ENCODE measurements at regions not wholly inside any gene's neighbourhood (a gene's known extent, or its start where the extent isn't known, plus 50 kb on each side); places are given as distances from the start of the nearest gene placed in this dataset.

DNA sequence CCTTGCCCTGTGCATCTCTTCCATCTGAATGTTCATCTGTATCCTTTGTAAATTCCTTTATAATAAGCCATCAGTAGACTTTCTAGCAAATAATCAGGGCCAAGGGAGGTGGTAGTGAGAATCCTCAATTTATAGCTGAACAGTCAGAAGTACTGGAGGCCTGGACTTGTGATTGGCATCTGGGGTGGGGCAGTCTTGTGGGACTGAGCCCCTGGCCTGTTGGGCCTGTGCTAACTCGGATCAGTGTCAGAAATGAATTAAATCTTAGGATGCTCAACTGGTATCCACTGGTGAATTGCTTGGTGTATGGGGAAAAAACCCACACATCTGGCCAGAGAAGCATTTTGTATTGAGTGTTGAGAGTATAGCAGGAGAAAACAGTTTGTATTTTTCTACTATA lies 481.8 kb downstream of the GLRX3 start:
- TF ChIP-seq CTCF (conservative IDR thresholded peaks at IDR 0.05; ENCODE audit: low read depth in 2 of 2) (no peak), POLR2AphosphoS5 (IDR thresholded peaks at IDR 0.05; ENCODE audit: low read depth) (no peak), REST (IDR thresholded peaks at IDR 0.05; ENCODE audit: unreplicated experiment) (no peak), JUNB (IDR thresholded peaks at IDR 0.05; ENCODE audit: unreplicated experiment) (no peak), EZH2 (IDR thresholded peaks at IDR 0.05; ENCODE audit: low read depth, unreplicated experiment) (no peak), CREB1 (CRISPR knock-in tag; IDR thresholded peaks at IDR 0.05; ENCODE audit: low read depth) (no peak), ETS1 (IDR thresholded peaks at IDR 0.05) (no peak), EZH2phosphoT487 (IDR thresholded peaks at IDR 0.05; ENCODE audit: unreplicated experiment) (no peak), STAT1 (IDR thresholded peaks at IDR 0.05; ENCODE audit: unreplicated experiment) (no peak), ZNF331 (CRISPR knock-in tag; IDR thresholded peaks at IDR 0.05; ENCODE audit: low read depth) (no peak)
- TF ChIP-seq, protein P1, sequence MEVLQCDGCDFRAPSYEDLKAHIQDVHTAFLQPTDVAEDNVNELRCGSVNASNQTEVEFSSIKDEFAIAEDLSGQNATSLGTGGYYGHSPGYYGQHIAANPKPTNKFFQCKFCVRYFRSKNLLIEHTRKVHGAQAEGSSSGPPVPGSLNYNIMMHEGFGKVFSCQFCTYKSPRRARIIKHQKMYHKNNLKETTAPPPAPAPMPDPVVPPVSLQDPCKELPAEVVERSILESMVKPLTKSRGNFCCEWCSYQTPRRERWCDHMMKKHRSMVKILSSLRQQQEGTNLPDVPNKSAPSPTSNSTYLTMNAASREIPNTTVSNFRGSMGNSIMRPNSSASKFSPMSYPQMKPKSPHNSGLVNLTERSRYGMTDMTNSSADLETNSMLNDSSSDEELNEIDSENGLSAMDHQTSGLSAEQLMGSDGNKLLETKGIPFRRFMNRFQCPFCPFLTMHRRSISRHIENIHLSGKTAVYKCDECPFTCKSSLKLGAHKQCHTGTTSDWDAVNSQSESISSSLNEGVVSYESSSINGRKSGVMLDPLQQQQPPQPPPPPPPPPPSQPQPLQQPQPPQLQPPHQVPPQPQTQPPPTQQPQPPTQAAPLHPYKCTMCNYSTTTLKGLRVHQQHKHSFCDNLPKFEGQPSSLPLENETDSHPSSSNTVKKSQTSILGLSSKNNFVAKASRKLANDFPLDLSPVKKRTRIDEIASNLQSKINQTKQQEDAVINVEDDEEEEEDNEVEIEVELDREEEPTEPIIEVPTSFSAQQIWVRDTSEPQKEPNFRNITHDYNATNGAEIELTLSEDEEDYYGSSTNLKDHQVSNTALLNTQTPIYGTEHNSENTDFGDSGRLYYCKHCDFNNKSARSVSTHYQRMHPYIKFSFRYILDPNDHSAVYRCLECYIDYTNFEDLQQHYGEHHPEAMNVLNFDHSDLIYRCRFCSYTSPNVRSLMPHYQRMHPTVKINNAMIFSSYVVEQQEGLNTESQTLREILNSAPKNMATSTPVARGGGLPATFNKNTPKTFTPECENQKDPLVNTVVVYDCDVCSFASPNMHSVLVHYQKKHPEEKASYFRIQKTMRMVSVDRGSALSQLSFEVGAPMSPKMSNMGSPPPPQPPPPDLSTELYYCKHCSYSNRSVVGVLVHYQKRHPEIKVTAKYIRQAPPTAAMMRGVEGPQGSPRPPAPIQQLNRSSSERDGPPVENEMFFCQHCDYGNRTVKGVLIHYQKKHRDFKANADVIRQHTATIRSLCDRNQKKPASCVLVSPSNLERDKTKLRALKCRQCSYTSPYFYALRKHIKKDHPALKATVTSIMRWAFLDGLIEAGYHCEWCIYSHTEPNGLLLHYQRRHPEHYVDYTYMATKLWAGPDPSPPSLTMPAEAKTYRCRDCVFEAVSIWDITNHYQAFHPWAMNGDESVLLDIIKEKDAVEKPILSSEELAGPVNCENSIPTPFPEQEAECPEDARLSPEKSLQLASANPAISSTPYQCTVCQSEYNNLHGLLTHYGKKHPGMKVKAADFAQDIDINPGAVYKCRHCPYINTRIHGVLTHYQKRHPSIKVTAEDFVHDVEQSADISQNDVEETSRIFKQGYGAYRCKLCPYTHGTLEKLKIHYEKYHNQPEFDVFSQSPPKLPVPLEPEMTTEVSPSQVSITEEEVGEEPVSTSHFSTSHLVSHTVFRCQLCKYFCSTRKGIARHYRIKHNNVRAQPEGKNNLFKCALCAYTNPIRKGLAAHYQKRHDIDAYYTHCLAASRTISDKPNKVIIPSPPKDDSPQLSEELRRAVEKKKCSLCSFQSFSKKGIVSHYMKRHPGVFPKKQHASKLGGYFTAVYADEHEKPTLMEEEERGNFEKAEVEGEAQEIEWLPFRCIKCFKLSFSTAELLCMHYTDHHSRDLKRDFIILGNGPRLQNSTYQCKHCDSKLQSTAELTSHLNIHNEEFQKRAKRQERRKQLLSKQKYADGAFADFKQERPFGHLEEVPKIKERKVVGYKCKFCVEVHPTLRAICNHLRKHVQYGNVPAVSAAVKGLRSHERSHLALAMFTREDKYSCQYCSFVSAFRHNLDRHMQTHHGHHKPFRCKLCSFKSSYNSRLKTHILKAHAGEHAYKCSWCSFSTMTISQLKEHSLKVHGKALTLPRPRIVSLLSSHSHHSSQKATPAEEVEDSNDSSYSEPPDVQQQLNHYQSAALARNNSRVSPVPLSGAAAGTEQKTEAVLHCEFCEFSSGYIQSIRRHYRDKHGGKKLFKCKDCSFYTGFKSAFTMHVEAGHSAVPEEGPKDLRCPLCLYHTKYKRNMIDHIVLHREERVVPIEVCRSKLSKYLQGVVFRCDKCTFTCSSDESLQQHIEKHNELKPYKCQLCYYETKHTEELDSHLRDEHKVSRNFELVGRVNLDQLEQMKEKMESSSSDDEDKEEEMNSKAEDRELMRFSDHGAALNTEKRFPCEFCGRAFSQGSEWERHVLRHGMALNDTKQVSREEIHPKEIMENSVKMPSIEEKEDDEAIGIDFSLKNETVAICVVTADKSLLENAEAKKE (CRISPR knock-in tag; IDR thresholded peaks at IDR 0.05): no peak

Data from GM23338 (cell line).